Duodenal mucosa (tissue), 2 donors: ENCODE measurements at regions not wholly inside any gene's neighbourhood (a gene's known extent, or its start where the extent isn't known, plus 50 kb on each side); places are given as distances from the start of the nearest gene placed in this dataset.

Experiments
- H3K27ac ChIP-seq: one replicate; pipeline ENCODE4 v1.7.0; 2013; ENCODE audit warnings: low read depth, low read length
- H3K27me3 ChIP-seq, 2 donors: one replicate each; pipeline ENCODE4 v1.7.0; 2013; ENCODE audit warnings: low read length in 2 of 2, control low read depth in 1 of 2; ENCODE audit not compliant: insufficient read depth in 2 of 2, control insufficient read depth in 1 of 2
- H3K36me3 ChIP-seq, 2 donors: one replicate each; pipeline ENCODE4 v1.7.0; 2013; ENCODE audit warnings: low read length in 2 of 2, control low read depth in 1 of 2; ENCODE audit not compliant: insufficient read depth in 2 of 2, control insufficient read depth in 1 of 2
- H3K4me1 ChIP-seq, 2 donors: one replicate each; pipeline ENCODE4 v1.7.0; 2013; ENCODE audit warnings: low read length in 2 of 2, control low read depth in 1 of 2; ENCODE audit not compliant: insufficient read depth in 2 of 2, control insufficient read depth in 1 of 2
- H3K4me3 ChIP-seq, 2 donors: one replicate each; pipeline ENCODE4 v1.7.0; 2013; ENCODE audit warnings: low read length in 2 of 2, low read depth in 1 of 2
- H3K9ac ChIP-seq, 2 donors: one replicate each; pipeline ENCODE4 v1.7.0; 2013; ENCODE audit warnings: low read length in 2 of 2, low read depth in 1 of 2
- H3K9me3 ChIP-seq, 2 donors: one replicate each; pipeline ENCODE4 v1.7.0; 2013; ENCODE audit warnings: low read length in 2 of 2, control low read depth in 1 of 2; ENCODE audit not compliant: control insufficient read depth in 1 of 2

DNA sequence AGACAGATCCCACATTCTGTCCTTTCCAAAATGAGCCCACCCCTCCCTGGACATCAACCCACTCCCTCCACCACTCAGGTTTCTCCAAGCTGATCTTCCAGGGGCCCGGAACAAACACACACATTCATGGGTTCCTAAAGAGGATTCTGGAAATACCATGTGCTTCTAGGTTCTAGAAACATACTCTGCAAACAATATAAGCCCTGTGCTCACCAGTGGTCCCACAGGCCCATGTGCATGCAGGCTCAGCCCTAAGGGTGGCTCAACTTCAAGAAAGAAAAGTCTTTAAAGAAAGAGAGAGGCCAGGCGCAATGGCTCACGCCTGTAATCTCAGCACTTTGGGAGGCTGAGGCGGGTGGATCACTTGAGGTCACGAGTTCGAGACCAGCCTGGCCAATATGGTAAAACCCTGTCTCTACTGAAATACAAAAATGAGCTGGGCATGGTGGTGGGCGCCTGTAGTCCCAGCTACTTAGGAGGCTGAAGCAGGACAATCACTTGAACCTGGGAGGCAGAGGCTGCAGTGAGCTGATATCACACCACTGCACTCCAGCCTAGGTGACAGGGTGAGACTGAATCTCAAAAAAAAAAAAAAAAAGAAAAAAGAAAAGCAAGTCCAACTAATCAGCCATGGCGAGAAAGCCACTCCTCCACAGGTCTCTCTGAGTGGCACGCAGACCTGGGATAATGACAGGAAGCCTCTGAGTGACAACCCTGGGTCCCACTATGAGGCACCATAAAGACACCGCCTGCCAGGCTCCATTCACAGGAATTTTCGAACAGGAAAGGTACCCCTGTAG is 59.5 kb upstream of the PNMA1 start:
- H3K4me1 ChIP-seq = peaks cover 56 to 79% of the 10 kb centered on the region in 2 donors
- no peak overlapping the region for H3K4me3 ChIP-seq
- H3K27ac ChIP-seq = no peak overlapping the region
- peaks cover 0 to 4% of the 10 kb centered on the region in 2 donors for H3K36me3 ChIP-seq
- no peak overlapping the region for H3K9ac ChIP-seq
- H3K9me3 ChIP-seq = no peaks in the 10 kb centered on the region
- H3K27me3 ChIP-seq = no peaks in the 10 kb centered on the region

DNA sequence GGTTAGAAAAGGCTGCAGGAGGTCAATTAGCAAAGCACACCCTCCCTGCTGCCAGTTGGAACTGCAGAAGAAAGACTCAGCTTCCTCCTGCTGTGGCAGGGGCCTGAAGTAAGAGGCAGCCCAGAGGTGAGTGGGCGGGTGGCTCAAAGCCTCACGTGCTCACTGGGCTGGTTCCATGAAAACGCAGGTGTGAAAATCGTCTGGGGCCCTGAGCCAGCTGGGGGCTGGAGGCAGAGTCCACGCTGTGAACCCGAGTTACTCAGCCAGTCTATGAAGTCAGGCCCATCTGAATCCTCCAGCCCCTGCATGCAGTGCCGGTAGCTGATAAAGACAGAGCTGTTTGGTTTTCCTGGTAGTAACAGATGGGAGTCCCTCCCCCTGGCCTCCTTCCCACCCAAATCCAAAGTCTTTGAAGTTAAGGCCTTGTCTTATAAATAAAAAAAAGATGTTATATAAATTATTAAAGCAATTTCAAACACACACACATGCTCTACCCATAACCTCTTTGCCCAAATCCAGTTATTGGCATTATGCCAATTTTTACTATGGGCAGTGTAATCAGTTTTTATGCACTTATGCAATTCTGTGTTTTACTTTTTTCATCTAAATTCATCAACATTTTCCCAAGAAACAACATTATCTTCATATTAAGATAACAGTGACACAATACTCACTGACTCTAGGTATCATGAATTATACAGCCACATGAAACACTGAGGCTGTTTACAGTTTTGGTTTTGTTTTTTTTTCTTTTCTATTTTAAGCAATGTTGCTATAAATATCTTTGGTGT is 57.9 kb upstream of the PNMA1 start:
- H3K4me3 ChIP-seq = peak overlapping the region; percentile 27 to 34
- peak overlapping the region; percentile 26 to 77 for H3K9ac ChIP-seq
- H3K4me1 ChIP-seq = peaks cover 57 to 69% of the 10 kb centered on the region in 2 donors
- no peaks in the 10 kb centered on the region for H3K36me3 ChIP-seq
- H3K27ac ChIP-seq = peak overlapping the region; percentile 56
- H3K27me3 ChIP-seq = no peaks in the 10 kb centered on the region
- H3K9me3 ChIP-seq = no peaks in the 10 kb centered on the region

DNA sequence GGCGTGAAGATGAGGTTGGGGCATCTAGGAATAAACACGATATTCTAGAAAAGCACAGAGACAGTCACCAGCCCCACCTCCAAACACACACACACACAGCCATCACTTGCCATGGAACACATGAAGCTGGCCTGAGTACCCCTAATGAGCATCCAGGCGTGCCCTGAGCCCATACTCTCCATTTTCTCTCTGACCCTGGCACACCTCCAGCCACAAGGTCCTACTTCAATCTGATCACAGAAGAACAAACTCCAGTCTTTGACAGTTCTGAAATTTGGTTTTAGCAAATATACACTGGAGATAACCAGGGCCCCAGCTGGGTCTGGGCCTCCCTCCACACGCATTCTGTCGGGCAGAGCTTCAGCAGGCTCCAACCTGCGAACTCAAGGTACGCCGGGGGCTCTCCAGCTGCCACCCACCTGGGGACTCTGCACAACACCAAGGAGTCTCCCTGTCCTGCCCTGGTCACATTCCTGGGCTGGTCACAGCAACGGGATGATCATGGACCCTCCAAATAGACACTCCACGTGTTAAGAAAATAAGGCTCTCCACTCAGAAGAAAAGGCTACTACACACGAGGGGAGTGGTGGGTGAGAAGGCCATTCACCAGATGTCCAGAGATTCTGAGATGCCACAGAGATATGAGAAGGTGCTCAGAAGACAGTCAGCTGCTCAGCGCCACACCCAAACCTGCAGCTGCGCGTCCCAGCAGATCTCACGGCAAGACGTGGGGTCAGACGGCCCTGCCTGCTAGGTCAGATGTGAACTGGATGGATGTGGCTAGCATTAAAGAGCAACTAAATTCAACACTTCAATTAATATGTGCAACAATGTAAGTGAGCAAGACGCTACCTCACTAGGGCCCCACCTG is 57.0 kb upstream of the PNMA1 start:
- Histone ChIP-seq H3K9ac (peak overlapping the region; percentile 26 to 77), H3K27ac (peak overlapping the region; percentile 56), H3K27me3 (no peaks in the 10 kb centered on the region), H3K36me3 (no peaks in the 10 kb centered on the region), H3K4me3 (peak overlapping the region; percentile 27 to 34), H3K4me1 (peaks cover 57 to 68% of the 10 kb centered on the region in 2 donors), H3K9me3 (no peaks in the 10 kb centered on the region)

DNA sequence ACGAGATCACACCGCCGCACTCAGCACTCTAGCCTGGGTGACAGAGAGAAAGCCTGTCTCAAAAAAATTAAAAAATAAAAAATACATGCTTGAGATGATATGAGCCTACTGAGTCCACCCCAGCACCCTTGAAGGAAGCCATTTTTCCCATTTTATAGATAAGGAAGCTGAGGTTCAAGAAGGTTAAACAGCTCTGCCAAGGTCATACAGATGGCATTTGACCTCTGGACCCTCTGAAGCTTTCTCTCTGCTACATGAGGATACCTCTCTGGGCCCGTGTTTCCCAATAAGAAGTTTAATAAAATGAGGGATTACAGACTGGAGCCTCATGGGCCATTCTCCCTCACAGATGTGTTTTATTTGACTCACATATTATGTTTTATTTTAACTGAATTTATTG is 53.9 kb upstream of the PNMA1 start:
- no peak overlapping the region for H3K4me3 ChIP-seq
- no peaks in the 10 kb centered on the region for H3K27me3 ChIP-seq
- H3K27ac ChIP-seq = no peak overlapping the region
- H3K9ac ChIP-seq = no peak overlapping the region
- peaks cover 64 to 71% of the 10 kb centered on the region in 2 donors for H3K4me1 ChIP-seq
- no peaks in the 10 kb centered on the region for H3K9me3 ChIP-seq
- no peaks in the 10 kb centered on the region for H3K36me3 ChIP-seq

DNA sequence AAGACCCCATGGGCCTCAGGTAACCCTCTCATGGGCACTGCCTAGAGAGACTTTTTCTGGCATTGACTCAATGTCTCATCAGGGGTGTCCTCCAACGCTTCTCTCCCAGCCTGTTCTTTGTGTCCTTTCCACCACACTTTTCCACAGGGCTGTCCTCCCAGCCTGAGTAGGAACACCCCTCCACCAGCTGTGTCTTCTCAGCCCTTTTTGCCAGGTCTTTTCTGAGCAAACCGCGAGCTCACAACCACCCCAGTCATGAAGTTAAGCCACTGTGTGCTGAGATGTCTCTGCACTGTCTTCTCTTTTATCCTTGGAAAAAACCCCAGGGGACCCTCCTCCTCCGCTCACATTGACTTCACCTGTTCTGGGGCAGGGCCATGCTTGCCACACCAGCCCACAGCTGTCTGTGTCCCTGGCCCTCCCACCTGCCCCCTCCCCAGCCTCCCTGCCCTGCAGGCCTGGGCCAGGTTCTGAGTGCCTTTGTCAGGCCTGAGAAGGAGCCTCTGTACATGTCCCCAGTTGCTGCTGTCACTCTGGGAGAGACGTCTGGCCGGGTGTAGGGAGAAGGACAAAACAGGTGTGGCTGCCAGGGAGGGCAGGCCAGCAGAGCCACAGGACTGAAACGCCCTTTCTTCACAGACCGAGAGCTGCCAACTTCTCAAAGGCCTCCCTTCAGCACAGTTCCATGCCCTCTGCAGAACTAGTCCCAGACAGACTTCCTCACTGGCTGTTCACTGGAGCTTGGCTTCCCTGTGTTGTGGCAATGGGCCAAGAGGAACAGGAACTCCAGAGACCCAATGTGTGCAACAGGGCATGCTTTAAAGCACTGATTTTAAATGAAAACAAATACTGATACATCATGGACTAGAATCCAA is 50.5 kb upstream of the PNMA1 start:
- H3K4me3 ChIP-seq = no peak overlapping the region
- peak overlapping the region; percentile 48 for H3K27ac ChIP-seq
- no peaks in the 10 kb centered on the region for H3K27me3 ChIP-seq
- no peaks in the 10 kb centered on the region for H3K36me3 ChIP-seq
- H3K4me1 ChIP-seq = peaks cover 68 to 72% of the 10 kb centered on the region in 2 donors
- H3K9ac ChIP-seq = peak overlapping the region; percentile 44 to 46
- no peaks in the 10 kb centered on the region for H3K9me3 ChIP-seq
